ENCODE measurements at regions not wholly inside any gene's neighbourhood (a gene's known extent, or its start where the extent isn't known, plus 50 kb on each side); places are given as distances from the start of the nearest gene placed in this dataset.
"Not testable (repeated sequence)": the region's sequence is repeated elsewhere in the genome, so short reads cannot be mapped to it uniquely, and the experiment has no call there.

- DNase-seq, result no peak
- Histone ChIP-seq H3K9me3 (no peaks in the 10 kb centered on the region), H3K27me3 (no peaks in the 10 kb centered on the region), H3K4me3 (no peak overlapping the region), H3K36me3 (no peaks in the 10 kb centered on the region)
Observed at GRCh38 chr5:116892993-116893392, 318.4 kb upstream of the SEMA6A start.

GRCh38 chr5:116887104-116887503, 312.5 kb upstream of the SEMA6A start:
- Histone ChIP-seq H3K36me3 (no peaks in the 10 kb centered on the region), H3K27me3 (no peaks in the 10 kb centered on the region), H3K9me3 (no peaks in the 10 kb centered on the region), H3K4me3 (no peak overlapping the region)
- DNase-seq, result no peak

GRCh38 chr5:116885825-116886224, 311.2 kb upstream of the SEMA6A start:
- Histone ChIP-seq H3K4me3 (no peak overlapping the region), H3K36me3 (no peaks in the 10 kb centered on the region), H3K27me3 (no peaks in the 10 kb centered on the region), H3K9me3 (no peaks in the 10 kb centered on the region)
- DNase-seq, result no peak

GRCh38 chr5:116883875-116884274, 309.3 kb upstream of the SEMA6A start:
- H3K4me3 ChIP-seq, result no peak overlapping the region
- no peaks in the 10 kb centered on the region for H3K9me3 ChIP-seq

DNA sequence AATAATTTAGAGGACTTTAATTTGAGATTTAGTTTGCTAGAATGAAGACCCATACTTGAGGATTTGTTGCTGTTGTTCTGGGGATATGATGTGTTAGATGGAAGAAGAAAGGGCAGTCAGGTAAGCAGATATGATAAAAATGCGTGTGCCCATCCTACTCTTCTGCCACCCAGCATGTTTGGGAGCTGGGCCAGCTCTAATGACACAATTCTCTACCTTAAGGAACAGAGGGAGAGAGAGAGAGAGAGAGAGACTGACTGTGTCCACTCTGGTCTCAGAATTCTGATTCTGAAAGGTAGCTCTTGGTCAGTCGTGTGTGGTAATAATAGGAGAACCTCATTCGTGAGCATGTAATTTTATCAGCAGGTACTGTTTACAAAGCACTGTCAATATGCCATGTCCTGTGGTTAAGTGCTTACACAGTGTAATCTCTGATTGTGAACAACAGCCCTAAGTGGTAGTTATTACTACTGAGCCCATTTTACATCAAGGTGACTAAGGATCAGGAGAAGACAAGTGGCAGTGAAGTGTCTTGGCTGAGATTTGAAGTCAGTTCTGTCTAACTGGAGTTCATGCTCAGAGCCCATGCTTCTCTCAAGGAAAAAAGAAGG, 307.4 kb upstream of the SEMA6A start:
- DNase-seq, result no peak
- no peak overlapping the region for H3K4me3 ChIP-seq
- no peaks in the 10 kb centered on the region for H3K27me3 ChIP-seq

More at GRCh38 chr5:116883875-116884274, 309.3 kb upstream of the SEMA6A start:
- H3K27me3 ChIP-seq, result no peaks in the 10 kb centered on the region
- no peak for DNase-seq
- H3K36me3 ChIP-seq, result no peaks in the 10 kb centered on the region

GRCh38 chr5:116880601-116881000, 306.0 kb upstream of the SEMA6A start:
- Histone ChIP-seq H3K27me3 (no peaks in the 10 kb centered on the region), H3K9me3 (no peaks in the 10 kb centered on the region), H3K4me3 (no peak overlapping the region), H3K36me3 (no peaks in the 10 kb centered on the region)
- DNase-seq, result no peak

More for the DNA sequence above, 307.4 kb upstream of the SEMA6A start:
- H3K36me3 ChIP-seq, result no peaks in the 10 kb centered on the region
- no peaks in the 10 kb centered on the region for H3K9me3 ChIP-seq

- Histone ChIP-seq H3K36me3 (no peaks in the 10 kb centered on the region), H3K9me3 (no peaks in the 10 kb centered on the region), H3K27me3 (no peaks in the 10 kb centered on the region), H3K4me3 (no peak overlapping the region)
- DNase-seq, result no peak
Observed at GRCh38 chr5:116880150-116880549, 305.5 kb upstream of the SEMA6A start.

DNA sequence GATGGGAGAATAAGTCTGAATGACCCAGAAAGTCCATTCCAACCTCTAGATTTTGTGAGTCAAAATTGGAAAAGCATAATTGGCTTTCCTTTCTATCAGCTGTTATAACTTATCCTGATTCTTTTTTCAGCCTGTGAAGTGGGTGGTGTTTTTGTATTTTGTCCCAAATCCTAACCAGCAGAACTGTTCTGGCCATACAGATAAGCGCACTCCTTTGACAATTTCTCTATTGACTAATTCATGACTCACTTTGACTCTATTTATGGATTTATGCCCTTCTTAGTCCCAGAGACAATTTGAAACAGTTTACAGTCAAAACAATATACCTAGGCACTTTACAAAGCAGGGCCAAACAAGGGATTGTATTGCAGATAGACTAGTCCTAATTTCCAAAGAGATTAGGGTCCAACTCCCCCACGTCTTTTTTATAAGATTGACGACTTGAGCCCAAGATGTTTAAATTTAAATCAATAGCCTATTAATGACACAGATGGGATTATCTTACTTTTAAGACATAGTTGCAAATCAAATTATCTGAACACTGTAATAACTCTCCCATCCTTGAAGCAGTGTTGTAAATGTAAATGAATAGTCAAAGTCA, 301.7 kb upstream of the SEMA6A start:
- no peak for DNase-seq
- H3K4me3 ChIP-seq, result no peak overlapping the region
- H3K9me3 ChIP-seq, result no peaks in the 10 kb centered on the region
- H3K36me3 ChIP-seq, result no peaks in the 10 kb centered on the region
- no peaks in the 10 kb centered on the region for H3K27me3 ChIP-seq

GRCh38 chr5:116872986-116873385, 298.4 kb upstream of the SEMA6A start:
- no peaks in the 10 kb centered on the region for H3K27me3 ChIP-seq
- no peak overlapping the region for H3K4me3 ChIP-seq
- no peaks in the 10 kb centered on the region for H3K9me3 ChIP-seq
- no peak for DNase-seq
- no peaks in the 10 kb centered on the region for H3K36me3 ChIP-seq

GRCh38 chr5:116872486-116872885, 297.9 kb upstream of the SEMA6A start:
- no peaks in the 10 kb centered on the region for H3K9me3 ChIP-seq
- H3K27me3 ChIP-seq, result no peaks in the 10 kb centered on the region
- DNase-seq, result no peak
- no peak overlapping the region for H3K4me3 ChIP-seq
- no peaks in the 10 kb centered on the region for H3K36me3 ChIP-seq

DNA sequence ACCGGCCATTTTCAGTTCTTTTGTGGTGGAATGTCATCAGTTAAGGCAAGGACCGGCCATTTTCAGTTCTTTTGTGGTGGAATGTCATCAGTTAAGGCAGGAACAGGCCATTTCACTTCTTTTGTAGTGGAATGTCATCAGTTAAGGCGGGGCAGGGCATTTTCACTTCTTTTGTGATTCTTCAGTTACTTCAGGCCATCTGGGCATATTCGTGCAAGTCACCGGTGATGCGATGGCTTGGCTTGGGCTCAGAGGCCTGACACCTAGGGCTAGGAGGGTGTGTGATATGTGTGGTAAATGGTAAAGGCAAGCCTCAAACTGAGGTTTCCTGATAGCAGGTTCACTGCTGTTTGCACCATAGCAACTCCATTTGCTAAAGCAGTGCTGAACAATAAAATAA, 293.2 kb upstream of the SEMA6A start:
- not testable (repeated sequence) for H3K4me3 ChIP-seq, H3K9me3 ChIP-seq, DNase-seq, H3K27me3 ChIP-seq, H3K36me3 ChIP-seq

GRCh38 chr5:116865651-116866050, 291.0 kb upstream of the SEMA6A start:
- no peak overlapping the region for H3K4me3 ChIP-seq
- H3K27me3 ChIP-seq, result no peaks in the 10 kb centered on the region
- H3K36me3 ChIP-seq, result no peaks in the 10 kb centered on the region
- no peaks in the 10 kb centered on the region for H3K9me3 ChIP-seq
- no peak for DNase-seq

GRCh38 chr5:116864838-116865190, 290.2 kb upstream of the SEMA6A start:
- Histone ChIP-seq H3K27me3 (no peaks in the 10 kb centered on the region), H3K36me3 (no peaks in the 10 kb centered on the region), H3K9me3 (no peaks in the 10 kb centered on the region), H3K4me3 (no peak overlapping the region)
- DNase-seq, result no peak

DNA sequence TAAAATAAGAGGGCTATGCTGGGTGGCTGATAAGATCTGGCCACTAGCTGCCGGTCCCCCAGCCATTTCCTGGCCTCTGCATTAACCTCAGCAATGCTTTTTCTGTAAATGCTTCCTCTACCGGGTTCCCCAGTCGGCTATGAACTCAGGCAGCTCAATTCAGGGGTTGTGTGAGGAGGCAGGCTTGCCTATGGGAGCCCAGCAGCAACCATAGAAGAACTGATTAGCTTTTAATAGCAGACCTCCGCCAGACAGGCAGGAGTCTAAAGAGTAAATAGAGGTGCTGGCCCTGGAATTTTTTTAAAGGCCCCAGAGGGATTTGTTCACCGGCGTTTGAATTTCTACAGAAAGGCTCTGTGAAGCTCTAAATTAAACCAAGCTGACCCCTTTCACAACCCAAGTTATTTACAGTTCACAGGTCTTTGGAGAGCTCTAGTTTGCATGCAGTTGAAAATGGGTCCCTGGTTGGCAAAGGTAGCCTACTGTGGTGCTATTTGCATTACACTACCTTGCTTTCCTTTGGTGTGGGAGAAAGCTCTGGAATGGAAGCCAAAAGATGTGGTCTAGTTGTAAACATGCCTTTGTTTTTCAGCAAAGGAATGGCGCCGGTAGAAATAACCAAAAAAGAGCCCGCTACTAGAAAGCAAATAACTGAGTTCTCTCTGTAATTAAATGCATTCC, 289.7 kb upstream of the SEMA6A start:
- no peak overlapping the region for H3K4me3 ChIP-seq
- DNase-seq, result no peak

GRCh38 chr5:116862632-116863455, 288.2 kb upstream of the SEMA6A start:
- H3K4me3 ChIP-seq, result no peak overlapping the region
- no peaks in the 10 kb centered on the region for H3K27me3 ChIP-seq
- DNase-seq, result no peak
- no peaks in the 10 kb centered on the region for H3K9me3 ChIP-seq
- H3K36me3 ChIP-seq, result no peaks in the 10 kb centered on the region

More for the DNA sequence above, 289.7 kb upstream of the SEMA6A start:
- Histone ChIP-seq H3K27me3 (no peaks in the 10 kb centered on the region), H3K36me3 (no peaks in the 10 kb centered on the region), H3K9me3 (no peaks in the 10 kb centered on the region)

GRCh38 chr5:116861666-116862065, 287.0 kb upstream of the SEMA6A start:
- Histone ChIP-seq H3K27me3 (no peaks in the 10 kb centered on the region), H3K36me3 (no peaks in the 10 kb centered on the region), H3K4me3 (no peak overlapping the region), H3K9me3 (no peaks in the 10 kb centered on the region)
- DNase-seq, result no peak

GRCh38 chr5:116861097-116861496, 286.5 kb upstream of the SEMA6A start:
- no peaks in the 10 kb centered on the region for H3K36me3 ChIP-seq
- H3K27me3 ChIP-seq, result no peaks in the 10 kb centered on the region
- DNase-seq, result no peak
- H3K9me3 ChIP-seq, result no peaks in the 10 kb centered on the region
- H3K4me3 ChIP-seq, result no peak overlapping the region
